Mammary epithelial cell (primary cell): ENCODE measurements at regions not wholly inside any gene's neighbourhood (a gene's known extent, or its start where the extent isn't known, plus 50 kb on each side); places are given as distances from the start of the nearest gene placed in this dataset.
"Not testable (repeated sequence)": the region's sequence is repeated elsewhere in the genome, so short reads cannot be mapped to it uniquely, and the experiment has no call there.

Experiments
- CTCF ChIP-seq, 2 donors: IDR thresholded peaks in 1 of 2; conservative IDR thresholded peaks in 1 of 2; 2 replicates each; pipeline ENCODE4 v1.5.1; 2011 to 2012; ENCODE audit warnings: inconsistent platforms in 2 of 2, low read length in 2 of 2, mild to moderate bottlenecking in 2 of 2, control low read depth in 1 of 2, low read depth in 1 of 2; ENCODE audit not compliant: insufficient read depth in 1 of 2; ENCODE audit errors: extremely low read depth in 1 of 2
- EZH2 ChIP-seq: IDR thresholded peaks from 2 replicates; pipeline ENCODE4 v1.6.1; 2012; ENCODE audit warnings: low read length, inconsistent platforms, borderline replicate concordance

- TF ChIP-seq CTCF (conservative IDR thresholded peaks at IDR 0.05 in 1 of 2, IDR thresholded peaks at IDR 0.05 in 1 of 2; ENCODE audit: extremely low read depth in 1 of 2, insufficient read depth in 1 of 2, low read depth in 1 of 2, low read length in 2 of 2); EZH2: not testable (repeated sequence)
These were observed 241.1 kb downstream of the GOLGA6L6 start for GRCh38 chr15:20300351-20301040.
